DOHH2 (cell line): ENCODE measurements at regions not wholly inside any gene's neighbourhood (a gene's known extent, or its start where the extent isn't known, plus 50 kb on each side); places are given as distances from the start of the nearest gene placed in this dataset.

Source experiments
- CTCF ChIP-seq: fragments of 200-600 bp; sonication (generic); IDR thresholded peaks from one replicate; pipeline ENCODE4 v1.5.1; 2014; ENCODE audit warnings: antibody characterized with exemption, mild to moderate bottlenecking, low read depth, low read length; ENCODE audit not compliant: poor library complexity, severe bottlenecking
- EZH2phosphoT487 ChIP-seq: fragments of 200-600 bp; sonication (generic); IDR thresholded peaks from 2 replicates; pipeline ENCODE4 v1.6.1; 2017; ENCODE audit warnings: borderline replicate concordance, mild to moderate bottlenecking, antibody characterized with exemption, low read length, moderate library complexity, mixed read lengths

- no peak for TF ChIP-seq CTCF
- TF ChIP-seq EZH2phosphoT487 = no peak
Measured at GRCh38 chr2:138948070-138948539, 167.9 kb upstream of the NXPH2 start.
